H1 (cell line): ENCODE measurements at regions not wholly inside any gene's neighbourhood (a gene's known extent, or its start where the extent isn't known, plus 50 kb on each side); places are given as distances from the start of the nearest gene placed in this dataset.

Experiments used
- ASH2L ChIP-seq: fragments of 200-600, 300-600 bp; sonication (generic); IDR thresholded peaks from one replicate; pipeline ENCODE4 v1.7.1; 2017; ENCODE audit warnings: low read length
- CHD7 ChIP-seq: fragments of 300-600 bp; sonication (generic); IDR thresholded peaks from 2 replicates; pipeline ENCODE4 v1.7.1; 2012; ENCODE audit warnings: low read length, moderate library complexity, mild to moderate bottlenecking, inconsistent platforms; ENCODE audit not compliant: insufficient replicate concordance
- JUND ChIP-seq: IDR thresholded peaks from 2 replicates; pipeline ENCODE4 v1.6.1; 2011; ENCODE audit warnings: mild to moderate bottlenecking, improper control_type of control experiment, low read length
- KDM4A ChIP-seq: IDR thresholded peaks from one replicate; pipeline ENCODE4 v1.7.1; 2012; ENCODE audit warnings: low read depth, mild to moderate bottlenecking, moderate library complexity, low read length, inconsistent platforms; ENCODE audit not compliant: severe bottlenecking
- TF ChIP-seq, protein P1 (sequence below): IDR thresholded peaks from 2 replicates; pipeline ENCODE4 v1.6.1; 2012; ENCODE audit warnings: low read length, inconsistent platforms

GRCh38 chr16:79767421-79768275, 167.1 kb upstream of the MAF start (continued):
- TF ChIP-seq CHD7 = no peak
- no peak for TF ChIP-seq ASH2L
- no peak for TF ChIP-seq KDM4A
- TF ChIP-seq JUND = no peak
- TF ChIP-seq, protein P1, sequence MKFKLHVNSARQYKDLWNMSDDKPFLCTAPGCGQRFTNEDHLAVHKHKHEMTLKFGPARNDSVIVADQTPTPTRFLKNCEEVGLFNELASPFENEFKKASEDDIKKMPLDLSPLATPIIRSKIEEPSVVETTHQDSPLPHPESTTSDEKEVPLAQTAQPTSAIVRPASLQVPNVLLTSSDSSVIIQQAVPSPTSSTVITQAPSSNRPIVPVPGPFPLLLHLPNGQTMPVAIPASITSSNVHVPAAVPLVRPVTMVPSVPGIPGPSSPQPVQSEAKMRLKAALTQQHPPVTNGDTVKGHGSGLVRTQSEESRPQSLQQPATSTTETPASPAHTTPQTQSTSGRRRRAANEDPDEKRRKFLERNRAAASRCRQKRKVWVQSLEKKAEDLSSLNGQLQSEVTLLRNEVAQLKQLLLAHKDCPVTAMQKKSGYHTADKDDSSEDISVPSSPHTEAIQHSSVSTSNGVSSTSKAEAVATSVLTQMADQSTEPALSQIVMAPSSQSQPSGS = no peak
